SK-N-SH (cell line): ENCODE measurements at regions not wholly inside any gene's neighbourhood (a gene's known extent, or its start where the extent isn't known, plus 50 kb on each side); places are given as distances from the start of the nearest gene placed in this dataset.

Experiments
- CTCF ChIA-PET: fragments of 300-600, 350-600 bp; formaldehyde crosslinking; extraction: SDS; loops from one replicate; lab custom pipeline; 2021; lab: Yijun Ruan, JAX
- POLR2A ChIA-PET: fragments of 350-600 bp; sonication (Branson Sonifier 250); formaldehyde crosslinking; extraction: SDS; loops from one replicate; lab custom pipeline; 2020; ENCODE audit warnings: antibody characterized with exemption, inconsistent platforms; lab: Yijun Ruan, JAX
- DNase-seq: peaks from one replicate; pipeline ENCODE4 v3.0.0; 2012
- H2AFZ ChIP-seq: fragments of 200-600 bp; sonication (generic); 2 replicates; pipeline ENCODE4 v1.8.1; 2016; ENCODE audit warnings: antibody characterized with exemption, mild to moderate bottlenecking, low read depth
- H3F3A ChIP-seq: fragments of 200-600 bp; sonication (generic); replicated peaks from 2 replicates; pipeline ENCODE3; 2016; ENCODE audit warnings: antibody characterized with exemption, mild to moderate bottlenecking; ENCODE audit not compliant: insufficient read depth
- H3K27ac ChIP-seq, 2 experiments: fragments of 200-500 bp in 1 of 2; fragments of 200-600 bp in 1 of 2; sonication (Bioruptor generic) in 1 of 2; sonication (generic), shearing (Covaris generic) in 1 of 2; 2 replicates each; pipeline versions ENCODE4 v1.5.1 to v1.6.1; 2014 to 2016; ENCODE audit warnings: low read depth in 2 of 2, inconsistent platforms in 1 of 2, low read length in 1 of 2, mild to moderate bottlenecking in 1 of 2, mixed read lengths in 1 of 2
- H3K27me3 ChIP-seq: fragments of 200-600 bp; sonication (generic), shearing (Covaris generic); 2 replicates; pipeline ENCODE4 v1.6.1; 2016; ENCODE audit warnings: mixed run types; ENCODE audit not compliant: insufficient read depth
- H3K36me3 ChIP-seq, 2 experiments: fragments of 200-500 bp in 1 of 2; fragments of 200-600 bp in 1 of 2; sonication (Bioruptor generic) in 1 of 2; sonication (generic) in 1 of 2; replicated peaks in 1 of 2; 2 replicates each; pipeline versions ENCODE3 to v1.5.1; 2014 to 2016; ENCODE audit warnings: low read length in 1 of 2, mild to moderate bottlenecking in 1 of 2; ENCODE audit not compliant: insufficient read depth in 2 of 2, control insufficient read depth in 1 of 2
- H3K4me1 ChIP-seq, 2 experiments: fragments of 200-500 bp in 1 of 2; fragments of 200-600 bp in 1 of 2; sonication (Bioruptor generic) in 1 of 2; sonication (generic), shearing (Covaris generic) in 1 of 2; 2 replicates each; pipeline versions ENCODE4 v1.5.1 to v1.6.1; 2014 to 2016; ENCODE audit warnings: low read depth in 1 of 2, low read length in 1 of 2, mixed run types in 1 of 2; ENCODE audit not compliant: insufficient read depth in 2 of 2, control insufficient read depth in 1 of 2
- H3K4me2 ChIP-seq: fragments of 200-600 bp; sonication (generic), shearing (Covaris generic); 2 replicates; pipeline ENCODE4 v1.6.1; 2017; ENCODE audit warnings: mixed run types
- H3K4me3 ChIP-seq, 2 experiments: fragments of 200-500 bp in 1 of 2; fragments of 200-600 bp in 1 of 2; sonication (Bioruptor generic) in 1 of 2; sonication (generic), shearing (Covaris generic) in 1 of 2; 2 replicates each; pipeline versions ENCODE4 v1.5.1 to v1.8.1; 2014 to 2016; ENCODE audit warnings: low read depth in 2 of 2, inconsistent platforms in 1 of 2, low read length in 1 of 2, mild to moderate bottlenecking in 1 of 2, mixed read lengths in 1 of 2, moderate library complexity in 1 of 2
- H3K79me2 ChIP-seq: fragments of 200-600 bp; sonication (generic); 2 replicates; pipeline ENCODE4 v1.8.1; 2017; ENCODE audit warnings: mild to moderate bottlenecking; ENCODE audit not compliant: insufficient read depth
- H3K9ac ChIP-seq: fragments of 200-600 bp; sonication (generic); 2 replicates; pipeline ENCODE4 v1.6.1; 2017; ENCODE audit warnings: mixed run types
- H3K9me2 ChIP-seq: fragments of 200-600 bp; sonication (generic); 2 replicates; pipeline ENCODE4 v1.6.1; 2017; ENCODE audit warnings: mixed run types
- H3K9me3 ChIP-seq: fragments of 200-600 bp; sonication (generic); 2 replicates; pipeline ENCODE4 v1.6.1; 2017; ENCODE audit warnings: mixed run types, mild to moderate bottlenecking, moderate library complexity
- H4K20me1 ChIP-seq: fragments of 200-600 bp; sonication (generic); 2 replicates; pipeline ENCODE4 v1.6.1; 2017; ENCODE audit warnings: mild to moderate bottlenecking, mixed run types; ENCODE audit not compliant: insufficient read depth
- CHD2 ChIP-seq: fragments of 150-350 bp; IDR thresholded peaks from 2 replicates; pipeline ENCODE4 v1.6.1; 2018; ENCODE audit warnings: low read length; ENCODE audit not compliant: partially characterized antibody
- EP300 ChIP-seq, 2 experiments: IDR thresholded peaks; 2 replicates each; pipeline versions ENCODE4 v1.4.0 to v1.6.1; 2012; ENCODE audit warnings: borderline replicate concordance in 1 of 2, low read depth in 1 of 2, low read length in 1 of 2
- FOXJ3 ChIP-seq: sonication (generic); formaldehyde crosslinking; IDR thresholded peaks from 2 replicates; pipeline ENCODE4 v1.5.1; 2020; ENCODE audit warnings: mild to moderate bottlenecking, missing genetic modification reagents
- FOXM1 ChIP-seq: IDR thresholded peaks from 2 replicates; pipeline ENCODE4 v1.4.0; 2012; ENCODE audit warnings: low read depth, mild to moderate bottlenecking
- GATA2 ChIP-seq: sonication (generic); formaldehyde crosslinking; IDR thresholded peaks from 2 replicates; pipeline ENCODE4 v1.5.0; 2020; ENCODE audit warnings: mild to moderate bottlenecking, missing genetic modification reagents
- MXI1 ChIP-seq: IDR thresholded peaks from 2 replicates; pipeline ENCODE4 v1.6.1; 2012; ENCODE audit warnings: mild to moderate bottlenecking, low read depth, low read length, improper control_type of control experiment
- NFIC ChIP-seq: IDR thresholded peaks from 2 replicates; pipeline ENCODE4 v1.4.0; 2012; ENCODE audit warnings: borderline replicate concordance
- NRF1 ChIP-seq: IDR thresholded peaks from 2 replicates; pipeline ENCODE4 v1.6.1; 2012; ENCODE audit warnings: low read depth, mild to moderate bottlenecking, low read length
- POLR2AphosphoS5 ChIP-seq: IDR thresholded peaks from 2 replicates; pipeline ENCODE4 v1.6.1; 2012; ENCODE audit warnings: low read depth, low read length
- RAD21 ChIP-seq: IDR thresholded peaks from 2 replicates; pipeline ENCODE4 v1.6.1; 2012; ENCODE audit warnings: mild to moderate bottlenecking, low read length
- SMC3 ChIP-seq: IDR thresholded peaks from 2 replicates; pipeline ENCODE4 v1.6.1; 2012; ENCODE audit warnings: low read depth, low read length, improper control_type of control experiment
- TAF1 ChIP-seq: IDR thresholded peaks from 2 replicates; pipeline ENCODE4 v1.6.1; 2012; ENCODE audit warnings: low read depth, mild to moderate bottlenecking, low read length, moderate library complexity, borderline replicate concordance
- TCF12 ChIP-seq: IDR thresholded peaks from 2 replicates; pipeline ENCODE4 v1.4.0; 2012
- TEAD4 ChIP-seq: IDR thresholded peaks from 2 replicates; pipeline ENCODE4 v1.4.0; 2012; ENCODE audit warnings: mild to moderate bottlenecking, borderline replicate concordance; ENCODE audit not compliant: insufficient read depth
- USF1 ChIP-seq: IDR thresholded peaks from 2 replicates; pipeline ENCODE4 v1.4.0; 2012; ENCODE audit warnings: low read depth, borderline replicate concordance
- WGBS: methylation state at CpG from one replicate; pipeline ENCODE4 v1.1.6; 2017; ENCODE audit warnings: low lambda C conversion rate; 5-methylcytosine and 5-hydroxymethylcytosine counted together
- TF ChIP-seq, protein P1 (sequence below): IDR thresholded peaks from 2 replicates; pipeline ENCODE4 v1.4.0; 2012; ENCODE audit warnings: low read depth
- TF ChIP-seq, protein P2 (sequence below): IDR thresholded peaks from 2 replicates; pipeline ENCODE4 v1.6.1; 2012; ENCODE audit warnings: mild to moderate bottlenecking, low read depth, low read length, moderate library complexity
- TF ChIP-seq, protein P3 (sequence below): fragments of 150-350 bp; IDR thresholded peaks from 2 replicates; pipeline ENCODE4 v1.6.1; 2017; ENCODE audit warnings: antibody characterized with exemption, low read length, low read depth, borderline replicate concordance

- Histone ChIP-seq H3K9me3 (no peaks in the 10 kb centered on the region), H3K4me1 (no peaks in the 10 kb centered on the region), H3K79me2 (no peaks in the 10 kb centered on the region), H3F3A (no peaks in the 10 kb centered on the region), H2AFZ (no peak overlapping the region), H4K20me1 (no peaks in the 10 kb centered on the region), H3K4me3 (no peak overlapping the region), H3K27me3 (no peaks in the 10 kb centered on the region), H3K9me2 (no peaks in the 10 kb centered on the region), H3K4me2 (no peak overlapping the region), H3K27ac (no peak overlapping the region), H3K9ac (no peak overlapping the region), H3K36me3 (no peaks in the 10 kb centered on the region)
- WGBS, result 73% methylated on average over 3 of the region's 3 CpGs
- POLR2A ChIA-PET, result no interaction called here
- CTCF ChIA-PET, result no interaction called here
- no peak for DNase-seq
- TF ChIP-seq, protein P1, sequence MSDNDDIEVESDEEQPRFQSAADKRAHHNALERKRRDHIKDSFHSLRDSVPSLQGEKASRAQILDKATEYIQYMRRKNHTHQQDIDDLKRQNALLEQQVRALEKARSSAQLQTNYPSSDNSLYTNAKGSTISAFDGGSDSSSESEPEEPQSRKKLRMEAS, result no peak
- TF ChIP-seq USF1 (no peak), SMC3 (no peak), NRF1 (no peak), MXI1 (no peak), TEAD4 (no peak), GATA2 (CRISPR knock-in tag) (no peak), FOXJ3 (CRISPR knock-in tag) (no peak), FOXM1 (no peak), CHD2 (no peak), POLR2AphosphoS5 (no peak), NFIC (no peak), TAF1 (no peak), TCF12 (no peak), EP300 (IDR thresholded peaks at IDR 0.05; ENCODE audit: borderline replicate concordance in 1 of 2, low read depth in 1 of 2, low read length in 1 of 2) (no peak), RAD21 (no peak)
- TF ChIP-seq, protein P2, sequence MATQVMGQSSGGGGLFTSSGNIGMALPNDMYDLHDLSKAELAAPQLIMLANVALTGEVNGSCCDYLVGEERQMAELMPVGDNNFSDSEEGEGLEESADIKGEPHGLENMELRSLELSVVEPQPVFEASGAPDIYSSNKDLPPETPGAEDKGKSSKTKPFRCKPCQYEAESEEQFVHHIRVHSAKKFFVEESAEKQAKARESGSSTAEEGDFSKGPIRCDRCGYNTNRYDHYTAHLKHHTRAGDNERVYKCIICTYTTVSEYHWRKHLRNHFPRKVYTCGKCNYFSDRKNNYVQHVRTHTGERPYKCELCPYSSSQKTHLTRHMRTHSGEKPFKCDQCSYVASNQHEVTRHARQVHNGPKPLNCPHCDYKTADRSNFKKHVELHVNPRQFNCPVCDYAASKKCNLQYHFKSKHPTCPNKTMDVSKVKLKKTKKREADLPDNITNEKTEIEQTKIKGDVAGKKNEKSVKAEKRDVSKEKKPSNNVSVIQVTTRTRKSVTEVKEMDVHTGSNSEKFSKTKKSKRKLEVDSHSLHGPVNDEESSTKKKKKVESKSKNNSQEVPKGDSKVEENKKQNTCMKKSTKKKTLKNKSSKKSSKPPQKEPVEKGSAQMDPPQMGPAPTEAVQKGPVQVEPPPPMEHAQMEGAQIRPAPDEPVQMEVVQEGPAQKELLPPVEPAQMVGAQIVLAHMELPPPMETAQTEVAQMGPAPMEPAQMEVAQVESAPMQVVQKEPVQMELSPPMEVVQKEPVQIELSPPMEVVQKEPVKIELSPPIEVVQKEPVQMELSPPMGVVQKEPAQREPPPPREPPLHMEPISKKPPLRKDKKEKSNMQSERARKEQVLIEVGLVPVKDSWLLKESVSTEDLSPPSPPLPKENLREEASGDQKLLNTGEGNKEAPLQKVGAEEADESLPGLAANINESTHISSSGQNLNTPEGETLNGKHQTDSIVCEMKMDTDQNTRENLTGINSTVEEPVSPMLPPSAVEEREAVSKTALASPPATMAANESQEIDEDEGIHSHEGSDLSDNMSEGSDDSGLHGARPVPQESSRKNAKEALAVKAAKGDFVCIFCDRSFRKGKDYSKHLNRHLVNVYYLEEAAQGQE, result no peak
- TF ChIP-seq, protein P3, sequence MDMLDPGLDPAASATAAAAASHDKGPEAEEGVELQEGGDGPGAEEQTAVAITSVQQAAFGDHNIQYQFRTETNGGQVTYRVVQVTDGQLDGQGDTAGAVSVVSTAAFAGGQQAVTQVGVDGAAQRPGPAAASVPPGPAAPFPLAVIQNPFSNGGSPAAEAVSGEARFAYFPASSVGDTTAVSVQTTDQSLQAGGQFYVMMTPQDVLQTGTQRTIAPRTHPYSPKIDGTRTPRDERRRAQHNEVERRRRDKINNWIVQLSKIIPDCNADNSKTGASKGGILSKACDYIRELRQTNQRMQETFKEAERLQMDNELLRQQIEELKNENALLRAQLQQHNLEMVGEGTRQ, result no peak
- TF ChIP-seq, all 33 proteins: peak for 0
Measured at GRCh38 chr4:126012691-126013290, 698.0 kb downstream of the FAT4 start.
